Liver (tissue), 3 donors: ENCODE measurements at regions not wholly inside any gene's neighbourhood (a gene's known extent, or its start where the extent isn't known, plus 50 kb on each side); places are given as distances from the start of the nearest gene placed in this dataset.

Experiments used
- ATF3 ChIP-seq: IDR thresholded peaks from 2 replicates; pipeline ENCODE4 v1.6.1; 2016; ENCODE audit warnings: antibody characterized with exemption
- CTCF ChIP-seq: fragments of 150-350 bp; IDR thresholded peaks from 2 replicates; pipeline ENCODE4 v1.5.1; 2017; ENCODE audit warnings: improper control_type of control experiment, low read depth, low read length; ENCODE audit not compliant: missing input control
- EGR1 ChIP-seq, 2 donors: IDR thresholded peaks; 2 replicates each; pipeline ENCODE4 v1.6.1; 2016 to 2018; ENCODE audit warnings: antibody characterized with exemption in 2 of 2, low read depth in 2 of 2
- GABPA ChIP-seq, 2 donors: IDR thresholded peaks in 1 of 2; conservative IDR thresholded peaks in 1 of 2; 2 replicates each; pipeline ENCODE4 v1.6.1; 2016; ENCODE audit warnings: antibody characterized with exemption in 2 of 2, mild to moderate bottlenecking in 1 of 2, moderate library complexity in 1 of 2
- HNF4A ChIP-seq, 2 donors: conservative IDR thresholded peaks; 2 replicates each; pipeline ENCODE4 v1.6.1; 2016; ENCODE audit warnings: antibody characterized with exemption in 2 of 2, mild to moderate bottlenecking in 2 of 2
- RAD21 ChIP-seq, 2 donors: IDR thresholded peaks; 2 replicates each; pipeline ENCODE4 v1.6.1; 2016; ENCODE audit warnings: antibody characterized with exemption in 2 of 2, mild to moderate bottlenecking in 2 of 2
- REST ChIP-seq: IDR thresholded peaks from 2 replicates; pipeline ENCODE4 v1.6.1; 2016; ENCODE audit warnings: antibody characterized with exemption, mild to moderate bottlenecking
- SP1 ChIP-seq: IDR thresholded peaks from 2 replicates; pipeline ENCODE4 v1.6.1; 2018; ENCODE audit warnings: antibody characterized with exemption, mild to moderate bottlenecking
- YY1 ChIP-seq: IDR thresholded peaks from 2 replicates; pipeline ENCODE4 v1.6.1; 2016; ENCODE audit warnings: antibody characterized with exemption, mild to moderate bottlenecking
- ZBTB33 ChIP-seq: IDR thresholded peaks from 2 replicates; pipeline ENCODE4 v1.6.1; 2016; ENCODE audit warnings: antibody characterized with exemption
- donor health status: healthy.
- donor health status: healthy.

- no peak for TF ChIP-seq GABPA (IDR thresholded peaks at IDR 0.05 in 1 of 2, conservative IDR thresholded peaks at IDR 0.05 in 1 of 2)
- TF ChIP-seq CTCF, result no peak
- TF ChIP-seq ATF3, result no peak
- TF ChIP-seq ZBTB33, result no peak
- TF ChIP-seq REST, result no peak
- no peak for TF ChIP-seq EGR1 (IDR thresholded peaks at IDR 0.05; ENCODE audit: low read depth in 2 of 2)
- no peak for TF ChIP-seq SP1
- no peak for TF ChIP-seq YY1
- no peak for TF ChIP-seq HNF4A (conservative IDR thresholded peaks at IDR 0.05)
- TF ChIP-seq RAD21 (IDR thresholded peaks at IDR 0.05), result no peak
Measured at GRCh38 chr16:77502448-77502847, 67.6 kb upstream of the ADAMTS18 start.
